ENCODE measurements at regions not wholly inside any gene's neighbourhood (a gene's known extent, or its start where the extent isn't known, plus 50 kb on each side); places are given as distances from the start of the nearest gene placed in this dataset.

DNA sequence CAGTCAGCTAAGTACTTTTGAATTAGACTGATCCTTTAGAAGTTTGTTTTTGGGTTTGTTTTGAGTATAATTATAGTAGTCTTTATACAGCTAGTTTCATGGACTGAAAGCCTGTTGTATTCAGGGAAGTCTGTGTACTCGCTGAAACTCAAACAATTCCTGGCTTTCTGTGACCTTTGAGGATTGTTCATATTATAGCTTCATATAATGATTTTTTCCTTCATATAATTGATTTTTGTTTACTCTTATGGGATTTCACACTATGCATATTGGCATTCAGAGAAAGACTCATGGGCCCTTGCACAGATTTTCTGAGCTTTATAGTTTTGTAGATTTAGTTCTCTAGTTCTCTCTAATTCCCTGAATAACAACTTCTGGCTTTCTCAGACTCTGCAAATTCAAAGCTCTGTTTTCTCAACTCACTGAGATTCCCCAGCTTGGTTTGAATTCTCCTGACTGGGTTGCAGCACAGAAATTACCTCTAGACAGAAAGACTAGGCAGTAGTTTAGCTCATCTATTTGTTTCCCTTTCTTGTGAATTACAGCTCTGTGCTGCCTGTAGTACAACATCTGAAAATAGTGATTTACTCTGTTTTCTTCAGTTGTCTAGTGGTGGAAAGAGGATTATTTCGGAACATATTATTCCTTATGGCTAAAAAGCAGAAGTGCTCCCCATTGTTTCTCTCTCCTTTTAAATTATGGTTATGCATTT lies 495.9 kb upstream of the CNTNAP5 start:
- TF ChIP-seq, protein P1, sequence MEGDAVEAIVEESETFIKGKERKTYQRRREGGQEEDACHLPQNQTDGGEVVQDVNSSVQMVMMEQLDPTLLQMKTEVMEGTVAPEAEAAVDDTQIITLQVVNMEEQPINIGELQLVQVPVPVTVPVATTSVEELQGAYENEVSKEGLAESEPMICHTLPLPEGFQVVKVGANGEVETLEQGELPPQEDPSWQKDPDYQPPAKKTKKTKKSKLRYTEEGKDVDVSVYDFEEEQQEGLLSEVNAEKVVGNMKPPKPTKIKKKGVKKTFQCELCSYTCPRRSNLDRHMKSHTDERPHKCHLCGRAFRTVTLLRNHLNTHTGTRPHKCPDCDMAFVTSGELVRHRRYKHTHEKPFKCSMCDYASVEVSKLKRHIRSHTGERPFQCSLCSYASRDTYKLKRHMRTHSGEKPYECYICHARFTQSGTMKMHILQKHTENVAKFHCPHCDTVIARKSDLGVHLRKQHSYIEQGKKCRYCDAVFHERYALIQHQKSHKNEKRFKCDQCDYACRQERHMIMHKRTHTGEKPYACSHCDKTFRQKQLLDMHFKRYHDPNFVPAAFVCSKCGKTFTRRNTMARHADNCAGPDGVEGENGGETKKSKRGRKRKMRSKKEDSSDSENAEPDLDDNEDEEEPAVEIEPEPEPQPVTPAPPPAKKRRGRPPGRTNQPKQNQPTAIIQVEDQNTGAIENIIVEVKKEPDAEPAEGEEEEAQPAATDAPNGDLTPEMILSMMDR (IDR thresholded peaks at IDR 0.05; ENCODE audit: low read depth, low read length), result no peak
- TF ChIP-seq POLR2A (IDR thresholded peaks at IDR 0.05; ENCODE audit: extremely low read depth, insufficient read length) (no peak), MAX (IDR thresholded peaks at IDR 0.05; ENCODE audit: low read depth, low read length) (no peak), MYC (IDR thresholded peaks at IDR 0.05; ENCODE audit: low read depth, low read length) (no peak)

Data from NB4 (cell line).